ENCODE measurements at regions not wholly inside any gene's neighbourhood (a gene's known extent, or its start where the extent isn't known, plus 50 kb on each side); places are given as distances from the start of the nearest gene placed in this dataset.

DNA sequence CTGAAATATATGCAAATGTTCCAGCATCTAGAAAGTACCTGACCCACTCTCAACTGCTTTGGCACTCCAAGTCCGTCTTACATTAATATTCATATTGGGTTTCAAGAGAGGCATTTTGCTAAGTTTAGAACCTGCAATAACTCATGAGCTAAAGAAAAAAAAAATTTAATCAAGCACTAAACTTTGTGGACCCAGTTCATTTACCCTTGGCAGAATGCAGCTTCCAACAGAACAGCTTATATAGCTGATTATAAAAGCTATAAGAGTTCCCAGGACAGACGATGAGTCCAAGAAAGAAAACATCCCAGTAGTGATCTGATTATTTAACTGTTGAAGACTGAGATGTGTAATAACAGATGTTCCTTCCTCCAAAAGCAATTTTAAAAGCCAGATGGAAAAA, 592.0 kb downstream of the KCNH5 start:
- no peak overlapping the region for H2BK5ac ChIP-seq (ENCODE audit: insufficient read length, low read length)
- no peaks in the 10 kb centered on the region for H3K27me3 Mint-ChIP-seq (ENCODE audit: low read depth)
- no peak overlapping the region for H3K27ac Mint-ChIP-seq
- TF ChIP-seq, protein P1, sequence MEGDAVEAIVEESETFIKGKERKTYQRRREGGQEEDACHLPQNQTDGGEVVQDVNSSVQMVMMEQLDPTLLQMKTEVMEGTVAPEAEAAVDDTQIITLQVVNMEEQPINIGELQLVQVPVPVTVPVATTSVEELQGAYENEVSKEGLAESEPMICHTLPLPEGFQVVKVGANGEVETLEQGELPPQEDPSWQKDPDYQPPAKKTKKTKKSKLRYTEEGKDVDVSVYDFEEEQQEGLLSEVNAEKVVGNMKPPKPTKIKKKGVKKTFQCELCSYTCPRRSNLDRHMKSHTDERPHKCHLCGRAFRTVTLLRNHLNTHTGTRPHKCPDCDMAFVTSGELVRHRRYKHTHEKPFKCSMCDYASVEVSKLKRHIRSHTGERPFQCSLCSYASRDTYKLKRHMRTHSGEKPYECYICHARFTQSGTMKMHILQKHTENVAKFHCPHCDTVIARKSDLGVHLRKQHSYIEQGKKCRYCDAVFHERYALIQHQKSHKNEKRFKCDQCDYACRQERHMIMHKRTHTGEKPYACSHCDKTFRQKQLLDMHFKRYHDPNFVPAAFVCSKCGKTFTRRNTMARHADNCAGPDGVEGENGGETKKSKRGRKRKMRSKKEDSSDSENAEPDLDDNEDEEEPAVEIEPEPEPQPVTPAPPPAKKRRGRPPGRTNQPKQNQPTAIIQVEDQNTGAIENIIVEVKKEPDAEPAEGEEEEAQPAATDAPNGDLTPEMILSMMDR (conservative IDR thresholded peaks at IDR 0.05) = no peak
- no peak overlapping the region for H2AFZ ChIP-seq (ENCODE audit: low read length)
- no peaks in the 10 kb centered on the region for H3K23me2 ChIP-seq (ENCODE audit: insufficient read length, low read depth, low read length, poor library complexity, severe bottlenecking)
- no peak overlapping the region for H2BK12ac ChIP-seq (ENCODE audit: insufficient read length, low read depth, low read length)
- no peak overlapping the region for H2BK15ac ChIP-seq (ENCODE audit: low read depth, low read length)
- no peak overlapping the region for H3K56ac ChIP-seq (ENCODE audit: insufficient read length, low read depth, low read length)
- H3K79me1 ChIP-seq (ENCODE audit: insufficient read depth, low read depth, low read length, poor library complexity, severe bottlenecking) = no peaks in the 10 kb centered on the region
- no peak for DNase-seq
- H4K8ac ChIP-seq (replicated peaks; ENCODE audit: insufficient read length, low read depth, low read length) = no peak overlapping the region
- no peak overlapping the region for H3K9ac ChIP-seq (ENCODE audit: extremely low read depth, insufficient read length, low read length)
- no peaks in the 10 kb centered on the region for H3K9me3 ChIP-seq (ENCODE audit: control insufficient read depth, low read depth, low read length)
- H2BK120ac ChIP-seq (ENCODE audit: low read depth, low read length, poor library complexity, severe bottlenecking) = no peak overlapping the region
- no peaks in the 10 kb centered on the region for H3K27me3 ChIP-seq (ENCODE audit: insufficient read depth, low read length)
- no peak overlapping the region for H2AK5ac ChIP-seq (ENCODE audit: insufficient read length, low read length)
- H3K36me3 Mint-ChIP-seq (ENCODE audit: insufficient read depth in 1 of 3, low read depth in 3 of 3) = peaks cover 0 to 4% (median 2%) of the 10 kb centered on the region in 3 experiments; a peak in 4 of 7 replicates
- H3K23ac ChIP-seq (ENCODE audit: insufficient read length, low read depth, low read length) = no peak overlapping the region
- H4K91ac ChIP-seq (ENCODE audit: insufficient read length, low read depth, low read length) = no peak overlapping the region
- peaks cover 0 to 3% of the 10 kb centered on the region in 2 experiments; a peak in 3 of 5 replicates for H3K9me3 Mint-ChIP-seq
- WGBS (ENCODE audit: extremely low coverage, insufficient read length, low lambda C conversion rate) = no CpG with 5 or more reads among the region's 2 CpGs
- H3K14ac ChIP-seq (ENCODE audit: insufficient read depth, low read length) = no peak overlapping the region
- no peak overlapping the region for H3K27ac ChIP-seq (ENCODE audit: insufficient read length, low read depth, low read length)
- H3K4ac ChIP-seq (ENCODE audit: low read depth, low read length) = no peak overlapping the region
- H3K4me2 ChIP-seq (ENCODE audit: insufficient read depth, insufficient read length, low read length) = no peak overlapping the region
- no peak overlapping the region for H4K5ac ChIP-seq (ENCODE audit: insufficient read length, low read depth, low read length)
- peaks cover 4 to 5% of the 10 kb centered on the region in 2 experiments; a peak in 2 of 4 replicates for H3K4me1 Mint-ChIP-seq
- H3K4me1 ChIP-seq (ENCODE audit: insufficient read depth, low read length) = peaks cover 4% of the 10 kb centered on the region; the same call in 1 of the 2 replicates
- no peak overlapping the region for H3K4me3 Mint-ChIP-seq
- no peak overlapping the region for H3T11ph ChIP-seq (ENCODE audit: low read length)
- no peaks in the 10 kb centered on the region for H4K20me1 ChIP-seq (ENCODE audit: control insufficient read depth, insufficient read depth, insufficient read length)
- no peaks in the 10 kb centered on the region for H3K79me2 ChIP-seq (ENCODE audit: insufficient read depth, low read length)
- H2BK20ac ChIP-seq (ENCODE audit: low read depth, low read length, poor library complexity, severe bottlenecking) = no peak overlapping the region
- no peak overlapping the region for H3K18ac ChIP-seq (ENCODE audit: insufficient read length, low read depth, low read length)

Data from H9 (cell line).